DOHH2 (cell line): ENCODE measurements at regions not wholly inside any gene's neighbourhood (a gene's known extent, or its start where the extent isn't known, plus 50 kb on each side); places are given as distances from the start of the nearest gene placed in this dataset.

Source experiments
- H3F3A ChIP-seq: fragments of 200-600 bp; sonication (generic), shearing (Covaris generic); 2 replicates; pipeline ENCODE4 v1.6.0; 2016; ENCODE audit warnings: antibody characterized with exemption, mild to moderate bottlenecking; ENCODE audit not compliant: control insufficient read depth, insufficient read depth
- H3K27ac ChIP-seq: fragments of 200-600 bp; sonication (generic); 2 replicates; pipeline ENCODE4 v1.5.1; 2014; ENCODE audit warnings: low read depth, mild to moderate bottlenecking, low read length, moderate library complexity
- H3K27me3 ChIP-seq: fragments of 200-600 bp; sonication (generic); 2 replicates; pipeline ENCODE4 v1.6.1; 2014; ENCODE audit warnings: mild to moderate bottlenecking, low read length, mixed read lengths; ENCODE audit not compliant: control insufficient read depth
- H3K36me3 ChIP-seq: fragments of 200-600 bp; sonication (generic); 2 replicates; pipeline ENCODE4 v1.6.1; 2014; ENCODE audit warnings: mild to moderate bottlenecking, low read length, moderate library complexity, mixed read lengths; ENCODE audit not compliant: control insufficient read depth
- H3K4me1 ChIP-seq: fragments of 200-600 bp; sonication (generic); 2 replicates; pipeline ENCODE4 v1.6.1; 2014; ENCODE audit warnings: mild to moderate bottlenecking, low read length, mixed read lengths; ENCODE audit not compliant: control insufficient read depth
- H3K4me2 ChIP-seq: fragments of 200-600 bp; sonication (generic); 2 replicates; pipeline ENCODE4 v1.6.0; 2014; ENCODE audit warnings: mild to moderate bottlenecking, low read length, moderate library complexity
- H3K4me3 ChIP-seq: fragments of 200-600 bp; sonication (generic); 2 replicates; pipeline ENCODE4 v1.5.1; 2014; ENCODE audit warnings: mild to moderate bottlenecking, low read length, mixed read lengths
- H3K79me2 ChIP-seq: fragments of 200-600 bp; sonication (generic); 2 replicates; pipeline ENCODE4 v1.6.1; 2014; ENCODE audit warnings: mild to moderate bottlenecking, low read length, mixed read lengths; ENCODE audit not compliant: control insufficient read depth
- H3K9me2 ChIP-seq: fragments of 200-600 bp; sonication (generic); replicated peaks from 2 replicates; pipeline ENCODE4 v1.6.1; 2014; ENCODE audit warnings: mild to moderate bottlenecking, low read length, mixed read lengths; ENCODE audit not compliant: control insufficient read depth
- H3K9me3 ChIP-seq: fragments of 200-600 bp; sonication (generic); 2 replicates; pipeline ENCODE4 v1.6.1; 2014; ENCODE audit warnings: antibody characterized with exemption, low read length, mixed read lengths; ENCODE audit not compliant: control insufficient read depth, insufficient read depth
- H4K20me1 ChIP-seq: fragments of 200-600 bp; sonication (generic); 2 replicates; pipeline ENCODE4 v1.6.0; 2014; ENCODE audit warnings: low read depth, mild to moderate bottlenecking, antibody characterized with exemption, low read length, moderate library complexity; ENCODE audit not compliant: control insufficient read depth, insufficient read depth
- CTCF ChIP-seq: fragments of 200-600 bp; sonication (generic); IDR thresholded peaks from one replicate; pipeline ENCODE4 v1.5.1; 2014; ENCODE audit warnings: antibody characterized with exemption, mild to moderate bottlenecking, low read depth, low read length; ENCODE audit not compliant: poor library complexity, severe bottlenecking
- EZH2phosphoT487 ChIP-seq: fragments of 200-600 bp; sonication (generic); IDR thresholded peaks from 2 replicates; pipeline ENCODE4 v1.6.1; 2017; ENCODE audit warnings: borderline replicate concordance, mild to moderate bottlenecking, antibody characterized with exemption, low read length, moderate library complexity, mixed read lengths

GRCh38 chr14:80005561-80005960 is 205.7 kb downstream of the DIO2 start:
- no peaks in the 10 kb centered on the region for H3K9me3 ChIP-seq
- H3F3A ChIP-seq = no peaks in the 10 kb centered on the region
- H3K79me2 ChIP-seq = no peaks in the 10 kb centered on the region
- H3K36me3 ChIP-seq = no peaks in the 10 kb centered on the region
- H3K4me3 ChIP-seq = no peak overlapping the region
- no peak for TF ChIP-seq CTCF
- no peak for TF ChIP-seq EZH2phosphoT487
- H4K20me1 ChIP-seq = no peaks in the 10 kb centered on the region
- no peaks in the 10 kb centered on the region for H3K27me3 ChIP-seq
- H3K4me1 ChIP-seq = no peaks in the 10 kb centered on the region
- H3K4me2 ChIP-seq = no peak overlapping the region
- H3K9me2 ChIP-seq = no peaks in the 10 kb centered on the region
- no peak overlapping the region for H3K27ac ChIP-seq

- H3K27me3 ChIP-seq = no peaks in the 10 kb centered on the region
- TF ChIP-seq CTCF = no peak
- no peak for TF ChIP-seq EZH2phosphoT487
- no peaks in the 10 kb centered on the region for H3K9me2 ChIP-seq
- H3K36me3 ChIP-seq = no peaks in the 10 kb centered on the region
- no peaks in the 10 kb centered on the region for H3K9me3 ChIP-seq
- no peak overlapping the region for H3K4me2 ChIP-seq
- H3K4me1 ChIP-seq = no peaks in the 10 kb centered on the region
- no peaks in the 10 kb centered on the region for H3K79me2 ChIP-seq
- no peaks in the 10 kb centered on the region for H3F3A ChIP-seq
- H3K27ac ChIP-seq = no peak overlapping the region
- H3K4me3 ChIP-seq = no peak overlapping the region
- no peaks in the 10 kb centered on the region for H4K20me1 ChIP-seq
These were observed 206.4 kb downstream of the DIO2 start for GRCh38 chr14:80004871-80005270.

GRCh38 chr14:80003138-80003537 is 208.2 kb downstream of the DIO2 start:
- Histone ChIP-seq H3K9me3 (no peaks in the 10 kb centered on the region), H3K4me3 (no peak overlapping the region), H3K79me2 (no peaks in the 10 kb centered on the region), H3K4me2 (no peak overlapping the region), H4K20me1 (no peaks in the 10 kb centered on the region), H3K4me1 (no peaks in the 10 kb centered on the region), H3K9me2 (no peaks in the 10 kb centered on the region), H3K27ac (no peak overlapping the region), H3K36me3 (no peaks in the 10 kb centered on the region), H3K27me3 (no peaks in the 10 kb centered on the region), H3F3A (no peaks in the 10 kb centered on the region)
- TF ChIP-seq EZH2phosphoT487 (no peak), CTCF (no peak)
